ENCODE measurements at regions not wholly inside any gene's neighbourhood (a gene's known extent, or its start where the extent isn't known, plus 50 kb on each side); places are given as distances from the start of the nearest gene placed in this dataset.

GRCh38 chr12:124693111-124693723 is 125.8 kb upstream of the NCOR2 start:
- H3K4me3 ChIP-seq (ENCODE audit: low read length), result no peak overlapping the region
- no peak overlapping the region for H3K9ac ChIP-seq (ENCODE audit: low read length)
- H3K27me3 ChIP-seq (ENCODE audit: control insufficient read depth, insufficient read depth, low read length), result no peaks in the 10 kb centered on the region
- H3K4me1 ChIP-seq (ENCODE audit: control insufficient read depth, low read depth, low read length), result no peaks in the 10 kb centered on the region
- no peak overlapping the region for H3K27ac ChIP-seq (ENCODE audit: low read length)
- H3K36me3 ChIP-seq (ENCODE audit: control insufficient read depth, low read depth, low read length), result no peaks in the 10 kb centered on the region
- no peaks in the 10 kb centered on the region for H3K9me3 ChIP-seq (ENCODE audit: control insufficient read depth, low read depth, low read length)

- Histone ChIP-seq H3K36me3 (ENCODE audit: control insufficient read depth, low read depth, low read length) (no peaks in the 10 kb centered on the region), H3K27ac (ENCODE audit: low read length) (no peak overlapping the region), H3K4me3 (ENCODE audit: low read length) (no peak overlapping the region), H3K9me3 (ENCODE audit: control insufficient read depth, low read depth, low read length) (no peaks in the 10 kb centered on the region), H3K4me1 (ENCODE audit: control insufficient read depth, low read depth, low read length) (no peaks in the 10 kb centered on the region), H3K27me3 (ENCODE audit: control insufficient read depth, insufficient read depth, low read length) (no peaks in the 10 kb centered on the region), H3K9ac (ENCODE audit: low read length) (no peak overlapping the region)
These were observed 125.0 kb upstream of the NCOR2 start for GRCh38 chr12:124692443-124692842.

- Histone ChIP-seq H3K27me3 (ENCODE audit: control insufficient read depth, insufficient read depth, low read length) (no peaks in the 10 kb centered on the region), H3K4me1 (ENCODE audit: control insufficient read depth, low read depth, low read length) (no peaks in the 10 kb centered on the region)
These were observed 124.0 kb upstream of the NCOR2 start for GRCh38 chr12:124691429-124691828.

GRCh38 chr12:124689631-124690030 is 122.2 kb upstream of the NCOR2 start:
- Histone ChIP-seq H3K4me3 (ENCODE audit: low read length) (no peak overlapping the region), H3K9ac (ENCODE audit: low read length) (no peak overlapping the region), H3K27ac (ENCODE audit: low read length) (no peak overlapping the region), H3K36me3 (ENCODE audit: control insufficient read depth, low read depth, low read length) (no peaks in the 10 kb centered on the region), H3K9me3 (ENCODE audit: control insufficient read depth, low read depth, low read length) (no peaks in the 10 kb centered on the region), H3K27me3 (ENCODE audit: control insufficient read depth, insufficient read depth, low read length) (no peaks in the 10 kb centered on the region), H3K4me1 (ENCODE audit: control insufficient read depth, low read depth, low read length) (no peaks in the 10 kb centered on the region)

More at GRCh38 chr12:124691429-124691828, 124.0 kb upstream of the NCOR2 start:
- H3K4me3 ChIP-seq (ENCODE audit: low read length), result no peak overlapping the region
- H3K9ac ChIP-seq (ENCODE audit: low read length), result no peak overlapping the region
- no peaks in the 10 kb centered on the region for H3K36me3 ChIP-seq (ENCODE audit: control insufficient read depth, low read depth, low read length)
- no peaks in the 10 kb centered on the region for H3K9me3 ChIP-seq (ENCODE audit: control insufficient read depth, low read depth, low read length)
- no peak overlapping the region for H3K27ac ChIP-seq (ENCODE audit: low read length)

- Histone ChIP-seq H3K4me1 (ENCODE audit: control insufficient read depth, low read depth, low read length) (no peaks in the 10 kb centered on the region), H3K36me3 (ENCODE audit: control insufficient read depth, low read depth, low read length) (no peaks in the 10 kb centered on the region), H3K27ac (ENCODE audit: low read length) (no peak overlapping the region), H3K9me3 (ENCODE audit: control insufficient read depth, low read depth, low read length) (no peaks in the 10 kb centered on the region), H3K9ac (ENCODE audit: low read length) (no peak overlapping the region), H3K27me3 (ENCODE audit: control insufficient read depth, insufficient read depth, low read length) (no peaks in the 10 kb centered on the region), H3K4me3 (ENCODE audit: low read length) (no peak overlapping the region)
These were observed 121.1 kb upstream of the NCOR2 start for GRCh38 chr12:124688356-124688992.

- H3K36me3 ChIP-seq (ENCODE audit: control insufficient read depth, low read depth, low read length), result no peaks in the 10 kb centered on the region
- no peaks in the 10 kb centered on the region for H3K4me1 ChIP-seq (ENCODE audit: control insufficient read depth, low read depth, low read length)
- no peaks in the 10 kb centered on the region for H3K27me3 ChIP-seq (ENCODE audit: control insufficient read depth, insufficient read depth, low read length)
- H3K9ac ChIP-seq (ENCODE audit: low read length), result no peak overlapping the region
- no peak overlapping the region for H3K4me3 ChIP-seq (ENCODE audit: low read length)
- H3K9me3 ChIP-seq (ENCODE audit: control insufficient read depth, low read depth, low read length), result no peaks in the 10 kb centered on the region
- H3K27ac ChIP-seq (ENCODE audit: low read length), result no peak overlapping the region
These were observed 120.5 kb upstream of the NCOR2 start for GRCh38 chr12:124687917-124688316.

GRCh38 chr12:124687174-124687902 is 119.9 kb upstream of the NCOR2 start:
- Histone ChIP-seq H3K9ac (ENCODE audit: low read length) (no peak overlapping the region), H3K27me3 (ENCODE audit: control insufficient read depth, insufficient read depth, low read length) (no peaks in the 10 kb centered on the region), H3K36me3 (ENCODE audit: control insufficient read depth, low read depth, low read length) (no peaks in the 10 kb centered on the region), H3K9me3 (ENCODE audit: control insufficient read depth, low read depth, low read length) (no peaks in the 10 kb centered on the region), H3K4me3 (ENCODE audit: low read length) (no peak overlapping the region), H3K4me1 (ENCODE audit: control insufficient read depth, low read depth, low read length) (no peaks in the 10 kb centered on the region), H3K27ac (ENCODE audit: low read length) (no peak overlapping the region)

- Histone ChIP-seq H3K27ac (ENCODE audit: low read length) (no peak overlapping the region), H3K4me1 (ENCODE audit: control insufficient read depth, low read depth, low read length) (peaks cover 5% of the 10 kb centered on the region), H3K9me3 (ENCODE audit: control insufficient read depth, low read depth, low read length) (no peaks in the 10 kb centered on the region), H3K27me3 (ENCODE audit: control insufficient read depth, insufficient read depth, low read length) (no peaks in the 10 kb centered on the region), H3K9ac (ENCODE audit: low read length) (no peak overlapping the region), H3K4me3 (ENCODE audit: low read length) (no peak overlapping the region), H3K36me3 (ENCODE audit: control insufficient read depth, low read depth, low read length) (no peaks in the 10 kb centered on the region)
These were observed 119.2 kb upstream of the NCOR2 start for GRCh38 chr12:124686370-124687173.

GRCh38 chr12:124685689-124686369 is 118.4 kb upstream of the NCOR2 start:
- no peak overlapping the region for H3K9ac ChIP-seq (ENCODE audit: low read length)
- no peaks in the 10 kb centered on the region for H3K27me3 ChIP-seq (ENCODE audit: control insufficient read depth, insufficient read depth, low read length)
- no peak overlapping the region for H3K4me3 ChIP-seq (ENCODE audit: low read length)
- H3K9me3 ChIP-seq (ENCODE audit: control insufficient read depth, low read depth, low read length), result no peaks in the 10 kb centered on the region
- H3K4me1 ChIP-seq (ENCODE audit: control insufficient read depth, low read depth, low read length), result peaks cover 6% of the 10 kb centered on the region
- no peaks in the 10 kb centered on the region for H3K36me3 ChIP-seq (ENCODE audit: control insufficient read depth, low read depth, low read length)
- H3K27ac ChIP-seq (ENCODE audit: low read length), result no peak overlapping the region

GRCh38 chr12:124684971-124685688 is 117.7 kb upstream of the NCOR2 start:
- H3K4me1 ChIP-seq (ENCODE audit: control insufficient read depth, low read depth, low read length), result peaks cover 6% of the 10 kb centered on the region
- H3K4me3 ChIP-seq (ENCODE audit: low read length), result no peak overlapping the region
- no peak overlapping the region for H3K9ac ChIP-seq (ENCODE audit: low read length)
- no peaks in the 10 kb centered on the region for H3K36me3 ChIP-seq (ENCODE audit: control insufficient read depth, low read depth, low read length)
- no peaks in the 10 kb centered on the region for H3K27me3 ChIP-seq (ENCODE audit: control insufficient read depth, insufficient read depth, low read length)
- no peaks in the 10 kb centered on the region for H3K9me3 ChIP-seq (ENCODE audit: control insufficient read depth, low read depth, low read length)
- no peak overlapping the region for H3K27ac ChIP-seq (ENCODE audit: low read length)
